RCC 7860 (cell line): ENCODE measurements at regions not wholly inside any gene's neighbourhood (a gene's known extent, or its start where the extent isn't known, plus 50 kb on each side); places are given as distances from the start of the nearest gene placed in this dataset.

Source experiments
- DNase-seq: peaks from one replicate; pipeline ENCODE4 v3.0.0-alpha.2; 2015; ENCODE audit warnings: low spot score
- FAIRE-seq: peaks from 2 replicates; lab custom pipeline; 2012; peaks lifted over from hg19 to GRCh38; lab: Jason Lieb, UNC

GRCh38 chr6:106035655-106036054 is 50.5 kb upstream of the PRDM1 start:
- no peak for DNase-seq
- FAIRE-seq, result no peak

DNA sequence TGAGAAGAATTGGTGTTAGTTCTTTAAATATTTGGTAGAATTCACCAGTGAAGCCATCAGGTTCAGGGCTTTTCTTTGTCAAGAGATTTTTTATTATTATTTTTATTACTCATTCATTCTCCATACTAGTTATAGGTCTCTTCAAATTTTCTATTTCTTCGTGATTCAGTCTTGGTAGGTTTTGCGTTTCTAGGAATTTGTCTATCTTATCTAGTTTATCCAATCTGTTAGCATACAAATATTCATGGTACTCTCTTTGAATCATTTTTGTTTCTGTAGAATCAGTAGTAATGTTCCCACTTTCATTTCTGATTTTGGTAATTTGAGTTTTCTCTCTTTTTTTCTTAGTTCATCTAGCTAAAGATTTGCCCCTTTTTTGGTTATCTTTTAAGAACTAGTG is 52.3 kb upstream of the PRDM1 start:
- no peak for FAIRE-seq
- no peak for DNase-seq

- FAIRE-seq (no peak), DNase-seq (no peak)
Measured at GRCh38 chr6:106027758-106028157, 58.4 kb upstream of the PRDM1 start.

DNA sequence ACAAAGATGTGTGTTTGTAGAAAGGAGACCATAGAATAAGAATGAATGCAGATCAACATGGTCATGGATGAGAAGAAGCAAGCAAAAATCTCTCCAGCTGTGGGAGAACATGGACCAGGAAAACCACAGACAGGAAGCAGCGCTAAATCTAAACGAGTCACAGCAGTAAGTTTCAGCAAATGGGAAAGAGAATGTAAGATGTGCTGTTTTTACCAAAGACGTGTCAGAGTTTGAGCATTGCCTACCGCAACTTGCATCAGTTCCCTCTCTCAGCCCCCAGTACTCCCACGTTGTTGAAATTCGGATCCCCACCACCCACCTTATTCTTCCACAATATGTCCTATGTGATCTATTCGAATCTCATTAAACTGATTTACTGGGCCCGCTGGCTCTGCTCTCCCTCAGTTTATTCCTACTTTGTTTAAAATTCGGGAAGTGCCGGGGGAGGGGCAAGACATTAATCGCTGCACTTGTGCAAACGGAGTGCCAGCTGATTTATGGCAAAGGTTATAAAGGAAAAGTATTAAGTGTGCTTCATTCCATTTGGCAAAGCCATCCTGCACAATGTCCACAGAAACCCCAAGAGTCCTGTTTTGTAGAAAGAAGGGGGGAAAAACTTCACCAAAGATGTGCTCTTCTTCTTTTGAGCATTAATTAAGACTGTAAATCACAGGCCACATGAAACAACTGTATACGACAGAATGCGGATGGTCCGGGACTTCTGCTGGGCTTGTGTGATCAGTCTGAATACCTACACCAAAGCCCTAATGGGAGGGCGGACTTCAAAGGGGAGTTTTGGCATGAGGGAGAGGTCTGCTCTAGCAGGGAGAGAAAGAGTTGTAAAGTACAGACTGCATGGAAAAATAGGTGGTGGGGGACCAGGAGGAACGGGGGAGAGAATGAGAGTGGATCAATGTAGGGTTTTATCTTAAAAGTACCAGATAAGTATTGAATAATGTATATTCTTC is 59.1 kb upstream of the PRDM1 start:
- FAIRE-seq (no peak), DNase-seq (no peak)

DNA sequence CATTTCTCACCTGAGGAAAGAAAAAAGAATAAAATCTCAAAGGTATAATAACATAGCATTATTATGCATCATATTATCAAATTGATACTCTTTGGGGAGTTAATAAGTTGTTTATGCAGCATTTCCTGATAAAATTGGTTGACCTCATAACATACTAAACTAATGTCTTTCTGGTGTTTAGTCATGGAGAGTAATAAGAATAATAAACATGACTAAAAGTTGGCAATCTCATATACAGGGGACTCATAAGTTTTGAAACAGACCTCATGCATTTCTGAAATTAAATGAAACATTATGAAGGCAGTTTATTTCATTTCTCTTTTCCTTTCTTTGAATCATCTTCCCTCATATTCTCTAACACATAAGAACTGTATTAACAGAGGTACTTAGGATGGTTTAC is 60.5 kb upstream of the PRDM1 start:
- DNase-seq, result no peak
- no peak for FAIRE-seq

DNA sequence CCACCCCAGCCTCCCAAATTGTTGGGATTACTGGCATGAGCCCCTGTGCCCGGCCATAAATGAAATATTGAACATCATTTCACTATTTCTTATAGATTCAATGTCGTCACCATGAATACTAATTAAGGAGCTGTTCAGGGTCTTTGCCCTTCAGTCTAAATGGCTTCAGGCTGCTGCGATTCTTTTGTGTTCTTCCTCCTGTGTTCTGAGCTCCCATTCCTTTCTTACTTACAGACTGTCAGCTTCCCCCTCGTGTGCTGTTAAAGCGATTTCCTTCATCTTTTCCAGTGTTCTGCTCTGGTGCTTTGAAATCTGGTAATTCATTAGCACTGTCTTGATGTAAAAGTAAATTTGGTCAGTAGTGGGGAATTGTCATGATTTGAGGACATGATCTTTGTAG is 63.3 kb upstream of the PRDM1 start:
- DNase-seq (no peak), FAIRE-seq (no peak)

DNA sequence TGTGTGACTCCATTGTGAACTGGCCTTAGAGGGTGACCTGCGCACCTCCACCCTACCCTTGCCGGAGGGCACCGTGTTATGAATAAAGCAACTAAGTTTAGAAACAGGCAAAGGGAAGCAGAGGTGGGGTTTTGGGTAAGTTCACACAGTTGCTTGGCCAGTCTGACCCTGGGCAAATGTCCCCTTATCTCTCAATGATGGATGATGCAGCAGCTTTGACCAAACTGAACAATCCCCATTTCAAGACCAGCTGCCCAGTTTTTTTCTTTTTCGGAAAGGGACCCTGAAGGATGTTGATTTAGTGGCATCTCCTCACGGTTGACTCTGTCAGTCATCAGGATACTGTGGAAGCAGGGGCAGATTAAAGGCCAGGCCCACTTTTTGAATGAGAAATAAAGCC is 68.7 kb upstream of the PRDM1 start:
- no peak for FAIRE-seq

DNA sequence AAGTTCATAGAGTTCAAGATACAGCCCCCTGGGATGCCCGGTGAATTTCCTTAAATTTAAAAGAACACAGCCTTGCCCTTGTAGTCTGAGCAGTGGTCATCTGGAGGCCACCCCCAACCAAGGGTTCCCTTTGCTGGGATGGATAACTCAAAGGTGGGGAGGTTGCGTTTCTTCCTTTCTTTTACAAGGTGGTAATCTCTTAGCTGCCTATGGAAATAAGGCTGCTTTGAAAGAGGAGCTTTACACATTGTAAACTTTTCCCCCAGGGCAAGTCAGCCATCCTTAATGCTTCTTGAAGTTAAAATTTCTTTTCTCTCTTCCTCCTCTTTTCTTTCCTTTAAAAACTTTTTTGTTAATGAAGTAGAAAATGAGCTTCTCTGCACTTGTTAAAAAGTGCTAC is 71.2 kb upstream of the PRDM1 start:
- DNase-seq, result no peak
- no peak for FAIRE-seq

More for the DNA sequence above, 68.7 kb upstream of the PRDM1 start:
- no peak for DNase-seq

- DNase-seq (no peak), FAIRE-seq (no peak)
Measured at GRCh38 chr6:106011476-106011875, 74.7 kb upstream of the PRDM1 start.

DNA sequence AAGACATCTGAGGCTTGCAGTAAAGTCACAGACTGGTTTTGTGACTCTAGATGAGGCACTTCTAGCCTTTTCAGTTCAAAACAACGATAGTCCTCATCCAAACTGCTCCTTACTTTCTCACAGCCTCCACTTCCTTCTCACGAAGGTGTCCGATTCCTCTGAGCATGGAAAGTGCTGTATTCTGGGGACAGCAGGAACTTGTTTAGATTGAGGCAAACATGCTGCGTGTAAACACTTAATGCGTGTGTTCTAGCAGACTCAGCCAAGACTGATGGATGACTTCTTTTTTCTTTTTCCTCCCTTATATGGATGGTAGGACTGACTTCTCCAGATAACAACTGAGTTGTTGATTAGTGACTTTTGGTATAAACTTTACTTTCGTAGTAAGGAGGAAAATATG is 80.2 kb upstream of the PRDM1 start:
- DNase-seq (no peak), FAIRE-seq (no peak)

GRCh38 chr6:106005013-106005412 is 81.1 kb upstream of the PRDM1 start:
- FAIRE-seq (no peak), DNase-seq (no peak)

DNA sequence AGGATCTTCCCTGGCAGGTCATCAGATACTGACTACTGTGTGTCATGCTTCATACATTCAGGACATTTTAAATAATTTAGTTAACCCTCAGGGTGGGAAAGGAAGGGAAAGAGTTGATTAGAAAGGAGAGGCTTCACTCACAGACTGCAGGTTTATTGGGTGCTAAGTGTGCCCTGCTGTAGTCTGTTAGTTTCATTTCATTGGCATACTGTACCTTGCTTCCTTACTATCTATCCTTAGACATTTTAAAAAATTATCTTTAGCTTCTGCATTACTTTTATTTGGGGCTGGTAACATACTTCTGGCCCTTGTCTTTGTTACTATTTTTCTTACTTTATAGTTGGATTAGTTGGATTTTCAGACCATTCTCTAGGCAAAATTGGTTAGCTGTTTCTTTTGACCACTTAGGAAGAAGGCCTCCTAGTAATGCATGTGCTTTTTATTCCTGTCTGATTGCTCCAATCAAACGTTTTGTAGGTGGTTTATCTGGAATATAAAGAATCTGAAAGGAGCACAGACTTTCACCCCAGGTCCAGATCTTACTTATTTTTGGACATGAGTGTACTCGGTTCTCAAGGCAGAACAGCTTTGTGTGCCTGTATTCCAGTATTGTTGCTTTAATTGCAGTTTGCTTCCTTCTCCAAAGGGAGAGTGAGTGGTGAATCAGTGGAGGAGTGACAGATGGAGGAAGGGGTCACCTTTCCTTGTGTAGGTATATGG is 82.7 kb upstream of the PRDM1 start:
- DNase-seq, result no peak
- no peak for FAIRE-seq

DNA sequence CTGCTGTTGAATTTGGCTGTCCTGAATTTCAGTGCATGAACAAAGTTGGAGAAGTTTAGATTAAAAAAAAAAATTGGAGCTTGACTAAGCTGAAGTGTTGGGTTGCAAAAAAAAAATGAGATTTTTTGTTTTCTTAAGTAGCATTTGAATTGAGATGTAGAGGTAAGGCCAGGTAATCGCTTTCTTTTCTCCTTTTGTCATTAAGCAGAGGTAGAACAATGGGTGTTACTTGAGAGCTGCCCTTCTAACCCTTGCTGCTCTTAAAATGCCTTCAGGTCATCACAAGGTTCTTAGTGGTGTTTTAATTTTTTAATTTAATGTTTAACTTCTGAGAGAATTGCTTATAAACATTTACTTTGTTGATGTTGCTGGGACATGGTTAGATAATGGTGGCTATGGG is 84.1 kb upstream of the PRDM1 start:
- no peak for FAIRE-seq
- DNase-seq, result no peak

DNA sequence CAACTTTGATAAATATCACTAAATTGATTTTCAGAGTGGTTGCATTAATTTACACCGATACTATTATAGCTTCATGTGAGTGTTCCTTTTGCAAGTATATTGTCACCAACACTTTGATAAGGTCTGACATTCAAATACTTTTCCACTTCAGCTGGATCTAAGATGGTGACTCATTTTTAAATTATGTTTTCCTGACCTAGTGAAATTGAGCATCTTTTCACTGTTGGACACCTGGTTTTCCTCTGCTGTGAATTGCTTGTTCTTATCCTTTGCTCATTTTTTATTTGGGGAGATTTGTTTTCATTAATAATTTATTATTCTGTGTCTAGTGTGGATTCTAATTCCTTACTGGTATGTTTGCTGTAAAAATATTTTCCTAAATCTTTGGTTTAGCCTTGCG is 85.2 kb upstream of the PRDM1 start:
- FAIRE-seq (no peak), DNase-seq (no peak)

DNA sequence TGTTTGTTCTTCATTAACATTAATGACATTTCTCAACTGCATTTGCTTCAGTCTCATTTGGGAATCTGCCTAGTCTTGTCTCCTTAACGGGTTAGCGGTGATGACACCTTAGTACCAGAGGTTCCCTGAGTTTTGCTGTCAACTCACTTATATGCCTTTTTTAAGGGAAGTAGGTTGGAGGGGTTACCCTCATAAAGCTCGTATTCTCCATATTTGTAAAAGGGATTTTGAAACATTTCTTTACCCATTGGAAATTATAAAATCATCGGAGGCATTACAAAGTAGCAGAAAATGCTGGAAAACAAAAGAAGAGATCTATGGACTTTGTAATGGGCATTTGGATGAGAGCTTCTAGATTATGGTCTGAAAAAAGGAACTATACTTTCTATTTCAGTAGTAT is 88.7 kb upstream of the PRDM1 start:
- DNase-seq, result no peak
- FAIRE-seq, result no peak

DNA sequence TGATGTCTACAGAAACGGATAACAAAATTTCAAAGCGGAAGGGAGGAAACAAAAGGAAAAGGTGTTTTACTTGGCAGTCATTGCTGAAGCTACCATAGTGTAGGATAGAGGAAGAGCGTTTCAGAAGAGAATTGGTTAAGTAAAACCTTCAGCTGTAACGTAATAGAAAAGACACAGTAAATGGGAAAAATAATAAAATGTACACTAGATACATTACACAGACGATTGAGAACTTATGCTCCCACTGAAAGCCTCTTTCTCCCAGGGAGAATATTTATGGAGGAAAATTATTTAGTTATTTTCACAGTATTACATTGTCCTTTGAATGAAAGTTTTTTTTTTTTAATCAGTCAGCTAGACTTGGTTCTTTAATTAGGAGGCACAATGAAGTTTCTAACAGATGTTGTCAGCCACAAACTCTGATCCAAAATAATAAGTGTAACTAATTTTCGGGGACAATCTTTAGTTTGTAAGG is 90.7 kb upstream of the PRDM1 start:
- DNase-seq, result no peak
- FAIRE-seq, result no peak

DNA sequence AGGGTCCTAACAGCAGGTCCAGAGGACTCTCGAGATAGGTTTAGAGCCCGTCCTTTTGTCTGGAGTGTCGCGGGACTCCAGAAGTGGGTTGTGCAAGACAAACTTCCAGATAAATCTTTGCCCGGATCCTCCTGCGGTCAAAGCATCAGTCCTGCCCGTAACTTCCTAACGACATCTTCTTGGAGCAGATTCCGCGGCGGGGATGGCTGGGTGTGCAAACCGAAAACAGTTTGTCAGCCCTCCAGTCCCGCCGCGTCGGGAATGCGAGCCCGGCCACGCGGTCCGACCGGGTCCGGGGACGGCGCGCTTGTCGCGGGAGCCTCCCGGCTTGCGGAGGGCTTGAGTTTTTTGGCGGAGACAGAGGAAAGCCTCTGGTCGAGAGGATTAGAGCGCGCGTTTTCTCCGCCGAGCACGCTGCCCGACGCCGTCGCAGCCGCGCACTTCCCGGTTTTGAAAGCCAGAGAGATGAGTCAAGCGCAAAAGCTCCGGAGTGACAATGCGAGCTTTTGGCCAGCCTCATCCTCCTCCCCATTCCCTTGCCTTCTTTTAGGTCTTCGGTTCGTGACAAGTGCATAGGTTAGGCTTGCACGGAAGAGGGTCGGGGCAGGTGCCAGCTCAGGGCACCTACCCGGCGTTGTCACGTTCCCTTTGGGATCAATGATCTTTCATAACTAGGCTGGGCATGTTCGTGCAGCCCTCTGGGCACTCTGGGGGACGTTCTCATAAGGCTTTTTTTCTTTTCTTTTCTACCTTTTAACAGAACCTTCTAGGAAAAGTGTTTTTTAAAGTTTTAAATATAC is 91.3 kb upstream of the PRDM1 start:
- FAIRE-seq (no peak), DNase-seq (no peak)

- DNase-seq, result no peak
Measured at GRCh38 chr6:105994118-105994590, 92.0 kb upstream of the PRDM1 start.

GRCh38 chr6:105993341-105994117 is 92.6 kb upstream of the PRDM1 start:
- FAIRE-seq, result no peak
- no peak for DNase-seq

More at GRCh38 chr6:105994118-105994590, 92.0 kb upstream of the PRDM1 start:
- FAIRE-seq, result no peak

- DNase-seq, result peak; percentile 46
- FAIRE-seq, result no peak
Measured at GRCh38 chr6:105992315-105992961, 93.7 kb upstream of the PRDM1 start.
